ENCODE measurements at regions not wholly inside any gene's neighbourhood (a gene's known extent, or its start where the extent isn't known, plus 50 kb on each side); places are given as distances from the start of the nearest gene placed in this dataset.

GRCh38 chr4:178598672-178599071 is 1156.4 kb upstream of the AGA start:
- TF ChIP-seq POLR2AphosphoS5 (IDR thresholded peaks at IDR 0.05; ENCODE audit: borderline replicate concordance, low read depth, low read length) (no peak), EZH2 (IDR thresholded peaks at IDR 0.05) (no peak), FOXP2 (optimal IDR thresholded peaks at IDR 0.05; ENCODE audit: control extremely low read depth, extremely low read length, insufficient read depth) (no peak)
